Mesenchymal stem cell (in vitro differentiated cells and primary cell): ENCODE measurements at regions not wholly inside any gene's neighbourhood (a gene's known extent, or its start where the extent isn't known, plus 50 kb on each side); places are given as distances from the start of the nearest gene placed in this dataset.
"Not testable (repeated sequence)": the region's sequence is repeated elsewhere in the genome, so short reads cannot be mapped to it uniquely, and the experiment has no call there.

Experiments
- DNase-seq: peaks from one replicate; pipeline ENCODE4 v3.0.0-alpha.2; 2013
- H2AFZ ChIP-seq: one replicate; pipeline ENCODE4 v1.6.1; 2013; ENCODE audit warnings: low read depth, mild to moderate bottlenecking, control low read depth, inconsistent platforms, low read length, moderate library complexity
- H2AK5ac ChIP-seq: 2 replicates; pipeline ENCODE4 v1.6.1; 2013; ENCODE audit warnings: low read length, moderate library complexity, mild to moderate bottlenecking, inconsistent platforms; ENCODE audit not compliant: severe bottlenecking
- H2BK120ac ChIP-seq: one replicate; pipeline ENCODE4 v1.6.1; 2013; ENCODE audit warnings: low read depth, mild to moderate bottlenecking, inconsistent platforms, low read length, moderate library complexity
- H2BK12ac ChIP-seq, 2 experiments: one replicate each; pipeline ENCODE4 v1.6.1; 2013; ENCODE audit warnings: inconsistent platforms in 2 of 2, low read length in 2 of 2, mild to moderate bottlenecking in 2 of 2, moderate library complexity in 2 of 2, control low read depth in 1 of 2
- H2BK15ac ChIP-seq: one replicate; pipeline ENCODE4 v1.6.1; 2013; ENCODE audit warnings: mild to moderate bottlenecking, low read depth, inconsistent platforms; ENCODE audit not compliant: poor library complexity, severe bottlenecking
- H2BK5ac ChIP-seq: 2 replicates; pipeline ENCODE4 v1.6.1; 2013; ENCODE audit warnings: low read depth, mild to moderate bottlenecking, low read length, control low read depth, inconsistent platforms; ENCODE audit not compliant: poor library complexity, severe bottlenecking
- H3K14ac ChIP-seq, 2 experiments: one replicate each; pipeline ENCODE4 v1.6.1; 2013; ENCODE audit warnings: inconsistent platforms in 2 of 2, low read length in 2 of 2, control low read depth in 1 of 2, mild to moderate bottlenecking in 1 of 2, moderate library complexity in 1 of 2
- H3K18ac ChIP-seq, 2 experiments: one replicate each; pipeline ENCODE4 v1.6.1; 2013; ENCODE audit warnings: inconsistent platforms in 2 of 2, low read length in 2 of 2, control low read depth in 1 of 2, low read depth in 1 of 2, mild to moderate bottlenecking in 1 of 2
- H3K23ac ChIP-seq, 2 experiments: one replicate each; pipeline ENCODE4 v1.6.1; 2013; ENCODE audit warnings: inconsistent platforms in 2 of 2, low read length in 2 of 2, mild to moderate bottlenecking in 2 of 2, moderate library complexity in 2 of 2, control low read depth in 1 of 2
- H3K27ac ChIP-seq: 2 replicates; pipeline ENCODE4 v1.5.1; 2013; ENCODE audit warnings: mild to moderate bottlenecking, moderate library complexity, low read length, control low read depth, inconsistent platforms; ENCODE audit not compliant: poor library complexity, severe bottlenecking
- H3K27me3 ChIP-seq, 2 experiments: 2 replicates each; pipeline versions ENCODE4 v1.6.1 to v1.7.0; 2013; ENCODE audit warnings: low read length in 2 of 2, mild to moderate bottlenecking in 2 of 2, moderate library complexity in 2 of 2, control low read depth in 1 of 2, inconsistent platforms in 1 of 2; ENCODE audit not compliant: control insufficient read depth in 1 of 2, insufficient read depth in 1 of 2
- H3K36me3 ChIP-seq, 2 experiments: 2 replicates each; pipeline versions ENCODE4 v1.6.1 to v1.7.0; 2013; ENCODE audit warnings: low read length in 2 of 2, control low read depth in 1 of 2, inconsistent platforms in 1 of 2, low read depth in 1 of 2, mild to moderate bottlenecking in 1 of 2; ENCODE audit not compliant: insufficient read depth in 2 of 2, control insufficient read depth in 1 of 2
- H3K4ac ChIP-seq, 2 experiments: one replicate each; pipeline ENCODE4 v1.6.1; 2013; ENCODE audit warnings: inconsistent platforms in 2 of 2, low read length in 2 of 2, mild to moderate bottlenecking in 2 of 2, moderate library complexity in 2 of 2, control low read depth in 1 of 2, low read depth in 1 of 2
- H3K4me1 ChIP-seq: 2 replicates; pipeline ENCODE4 v1.6.1; 2013; ENCODE audit warnings: low read depth, low read length, control low read depth; ENCODE audit not compliant: control insufficient read depth, insufficient read depth
- H3K4me2 ChIP-seq: 2 replicates; pipeline ENCODE4 v1.6.1; 2013; ENCODE audit warnings: low read length, mild to moderate bottlenecking, inconsistent platforms; ENCODE audit not compliant: poor library complexity, severe bottlenecking
- H3K4me3 ChIP-seq, 2 experiments: 2 replicates each; pipeline versions ENCODE4 v1.5.1 to v1.7.0; 2013; ENCODE audit warnings: low read length in 2 of 2, mild to moderate bottlenecking in 2 of 2, control low read depth in 1 of 2, low read depth in 1 of 2; ENCODE audit not compliant: insufficient read depth in 1 of 2
- H3K79me1 ChIP-seq: replicated peaks from 2 replicates; pipeline ENCODE4 v1.6.1; 2013; ENCODE audit warnings: mild to moderate bottlenecking, control low read depth, low read length, inconsistent platforms; ENCODE audit not compliant: poor library complexity, severe bottlenecking
- H3K9ac ChIP-seq: 2 replicates; pipeline ENCODE4 v1.7.0; 2013; ENCODE audit warnings: mild to moderate bottlenecking, low read length, moderate library complexity
- H3K9me3 ChIP-seq: 2 replicates; pipeline ENCODE4 v1.7.0; 2013; ENCODE audit warnings: mild to moderate bottlenecking, low read length; ENCODE audit not compliant: control insufficient read depth
- H4K8ac ChIP-seq: one replicate; pipeline ENCODE4 v1.6.1; 2013; ENCODE audit warnings: inconsistent platforms, mild to moderate bottlenecking, low read length, moderate library complexity
- H4K91ac ChIP-seq: one replicate; pipeline ENCODE4 v1.6.1; 2013; ENCODE audit warnings: mild to moderate bottlenecking, low read length, inconsistent platforms
- WGBS: methylation state at CpG from one replicate; pipeline ENCODE4 v1.1.7; 2013; ENCODE audit warnings: mixed read lengths; 5-methylcytosine and 5-hydroxymethylcytosine counted together

DNA sequence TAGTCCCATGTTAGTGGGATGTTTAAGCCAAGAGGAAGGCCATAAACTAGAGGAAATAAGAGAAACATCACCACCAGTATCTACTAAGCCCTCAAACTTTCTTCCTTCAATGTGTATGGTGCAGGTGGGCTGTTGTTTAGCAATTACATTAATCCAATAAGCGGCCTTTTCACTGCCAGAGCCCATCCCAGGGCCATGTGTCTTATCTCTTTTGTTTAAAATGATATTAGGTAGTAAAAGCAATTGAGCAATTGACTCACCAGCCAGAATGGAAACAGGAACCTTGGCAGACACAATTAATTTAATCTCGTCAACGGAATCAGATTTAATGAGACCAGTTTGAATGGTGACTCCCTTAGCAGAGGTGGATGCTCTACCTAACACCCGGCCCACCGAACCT is 1503.5 kb downstream of the UQCRFS1 start:
- 94% methylated on average over 2 of the region's 5 CpGs for WGBS
- Histone ChIP-seq H2BK5ac (no peak overlapping the region), H4K91ac (no peak overlapping the region), H3K4me1 (no peaks in the 10 kb centered on the region), H2BK15ac (no peak overlapping the region), H3K4me2 (no peak overlapping the region), H2AK5ac (no peak overlapping the region), H2BK120ac (no peak overlapping the region), H3K27me3 (no peaks in the 10 kb centered on the region), H3K18ac (no peak overlapping the region), H2BK12ac (no peak overlapping the region), H3K4me3 (no peak overlapping the region), H2AFZ (no peak overlapping the region), H3K27ac (no peak overlapping the region), H3K23ac (no peak overlapping the region), H3K9ac (no peak overlapping the region), H3K4ac (no peak overlapping the region), H4K8ac (no peak overlapping the region), H3K36me3 (no peaks in the 10 kb centered on the region), H3K79me1 (no peaks in the 10 kb centered on the region), H3K14ac (no peak overlapping the region), H3K9me3 (peaks cover 19% of the 10 kb centered on the region)
- no peak for DNase-seq

DNA sequence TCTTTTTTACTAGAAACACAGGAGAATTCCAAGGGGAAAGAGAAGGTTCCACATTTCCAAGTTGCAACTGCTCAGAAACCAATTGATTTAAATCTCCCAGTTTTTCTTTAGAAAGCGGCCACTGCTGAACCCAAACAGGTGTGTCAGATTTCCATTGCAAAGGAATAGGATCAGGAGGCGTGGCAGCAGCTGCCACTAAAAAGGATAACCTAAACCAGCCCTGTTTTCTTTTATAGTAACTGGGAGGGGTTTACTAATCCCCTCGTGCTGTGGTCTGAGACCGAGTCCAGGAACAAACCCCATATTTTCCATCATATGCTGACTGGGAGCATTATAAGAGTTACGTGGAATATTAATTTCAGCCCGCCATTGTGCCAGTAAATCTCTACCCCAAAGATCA is 1504.0 kb downstream of the UQCRFS1 start:
- H4K8ac ChIP-seq, H3K23ac ChIP-seq, H2BK120ac ChIP-seq, H3K9ac ChIP-seq, H3K4me2 ChIP-seq, H3K18ac ChIP-seq, H2AK5ac ChIP-seq, H3K27ac ChIP-seq, H3K14ac ChIP-seq, H3K4ac ChIP-seq, H3K36me3 ChIP-seq, H2BK12ac ChIP-seq, H2AFZ ChIP-seq, H3K79me1 ChIP-seq, H3K4me1 ChIP-seq, H2BK5ac ChIP-seq, DNase-seq, H3K4me3 ChIP-seq, H4K91ac ChIP-seq, H3K27me3 ChIP-seq, H2BK15ac ChIP-seq: not testable (repeated sequence)
- peaks cover 19% of the 10 kb centered on the region for H3K9me3 ChIP-seq
- WGBS: 84% methylated on average over 3 of the region's 6 CpGs

DNA sequence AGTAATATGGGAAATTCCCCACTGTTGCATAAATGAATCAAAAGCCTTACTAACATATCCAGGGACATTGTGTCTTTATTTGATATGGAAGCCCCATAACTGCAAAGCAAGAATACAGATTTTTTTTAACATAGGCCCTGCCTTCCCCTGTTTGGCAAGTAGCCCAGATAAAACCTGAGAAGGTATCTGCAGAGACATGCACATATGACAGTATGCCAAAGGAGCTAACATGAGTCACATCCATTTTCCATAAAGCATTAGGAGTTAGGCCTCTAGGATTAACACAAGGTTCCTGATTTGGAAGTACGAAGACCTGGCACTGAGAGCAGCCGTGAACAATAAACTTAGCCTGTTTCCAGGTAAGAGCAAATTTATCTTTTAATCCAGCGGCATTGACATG is 1505.9 kb downstream of the UQCRFS1 start:
- not testable (repeated sequence) for H3K9ac ChIP-seq
- H3K9me3 ChIP-seq: peaks cover 21% of the 10 kb centered on the region
- WGBS: 91% methylated on average over 3 of the region's 3 CpGs

DNA sequence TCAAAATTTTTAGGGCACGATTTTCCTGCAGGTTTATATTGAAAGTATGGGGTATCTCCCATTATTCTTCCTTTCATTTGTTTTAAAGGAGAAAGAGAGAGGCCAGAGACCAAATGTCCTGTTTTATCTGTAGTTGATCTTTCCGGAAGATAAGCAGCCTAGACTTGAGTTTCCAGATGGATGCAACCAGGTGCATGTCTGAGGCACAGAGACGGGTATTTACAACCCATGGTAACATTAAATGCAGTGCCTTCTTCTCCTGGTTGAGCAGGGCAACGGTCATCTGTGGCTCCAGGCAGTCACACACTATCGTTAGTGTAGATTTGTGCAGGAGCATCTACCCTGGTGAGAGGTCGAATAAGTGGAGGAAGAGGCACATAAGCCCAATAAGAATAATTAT is 1507.1 kb downstream of the UQCRFS1 start:
- H2BK15ac ChIP-seq: no peak overlapping the region
- no peak overlapping the region for H3K4ac ChIP-seq
- 48% methylated on average over 6 of the region's 6 CpGs for whole genome bisulfite sequencing
- H3K14ac ChIP-seq: no peak overlapping the region
- H2BK12ac ChIP-seq: no peak overlapping the region
- H4K8ac ChIP-seq: no peak overlapping the region
- peaks cover 26% of the 10 kb centered on the region for H3K9me3 ChIP-seq
- no peaks in the 10 kb centered on the region for H3K79me1 ChIP-seq
- no peak overlapping the region for H3K9ac ChIP-seq
- no peak overlapping the region for H2BK5ac ChIP-seq
- no peak for DNase-seq
- no peak overlapping the region for H3K23ac ChIP-seq
- H3K18ac ChIP-seq: no peak overlapping the region
- H2AK5ac ChIP-seq: no peak overlapping the region
- H2BK120ac ChIP-seq: no peak overlapping the region
- H3K4me3 ChIP-seq: no peak overlapping the region
- H3K36me3 ChIP-seq: no peaks in the 10 kb centered on the region
- H3K27ac ChIP-seq: no peak overlapping the region
- no peaks in the 10 kb centered on the region for H3K27me3 ChIP-seq
- no peak overlapping the region for H4K91ac ChIP-seq
- no peak overlapping the region for H3K4me2 ChIP-seq
- H2AFZ ChIP-seq: no peak overlapping the region
- H3K4me1 ChIP-seq: no peaks in the 10 kb centered on the region

More for the DNA sequence above, 1505.9 kb downstream of the UQCRFS1 start:
- not testable (repeated sequence) for H3K79me1 ChIP-seq, H3K27me3 ChIP-seq, H3K4me1 ChIP-seq, DNase-seq, H2BK12ac ChIP-seq, H2BK120ac ChIP-seq, H3K4me2 ChIP-seq, H3K4me3 ChIP-seq, H3K23ac ChIP-seq, H3K18ac ChIP-seq, H2BK5ac ChIP-seq, H4K91ac ChIP-seq, H3K36me3 ChIP-seq, H3K4ac ChIP-seq, H2BK15ac ChIP-seq, H3K14ac ChIP-seq, H2AK5ac ChIP-seq, H3K27ac ChIP-seq, H4K8ac ChIP-seq, H2AFZ ChIP-seq
